Ovary (tissue), 7 donors: ENCODE measurements at regions not wholly inside any gene's neighbourhood (a gene's known extent, or its start where the extent isn't known, plus 50 kb on each side); places are given as distances from the start of the nearest gene placed in this dataset.

ENCODE experiments used
- DNase-seq, 5 donors: peaks; one replicate each; pipeline ENCODE4 v3.0.0-alpha.2; 2019 to 2020
- H3K27ac ChIP-seq, 2 donors: fragments of 200-600 bp; one replicate each; pipeline versions ENCODE4 v1.5.1 to v1.8.0; 2019 to 2022
- H3K27me3 ChIP-seq: fragments of 200-600 bp; one replicate; pipeline ENCODE4 v1.8.0; 2022
- H3K36me3 ChIP-seq: fragments of 200-600 bp; sonication (generic); one replicate; pipeline ENCODE4 v1.5.1; 2019
- H3K4me1 ChIP-seq: one replicate; pipeline ENCODE4 v1.8.1; 2013; ENCODE audit warnings: mild to moderate bottlenecking, moderate library complexity; ENCODE audit not compliant: insufficient read depth
- H3K4me3 ChIP-seq: fragments of 200-600 bp; sonication (generic); one replicate; pipeline ENCODE4 v1.5.1; 2017
- H3K9me3 ChIP-seq, 2 donors: fragments of 200-600 bp in 1 of 2; sonication (generic) in 1 of 2; one replicate each; pipeline versions ENCODE4 v1.5.1 to v1.8.1; 2013 to 2019; ENCODE audit warnings: mild to moderate bottlenecking in 1 of 2, moderate library complexity in 1 of 2
- CTCF ChIP-seq, 3 donors: fragments of 450-650 bp in 2 of 3; fragments of 200-600 bp in 1 of 3; IDR thresholded peaks; one replicate each; pipeline versions ENCODE4 v1.5.1 to v1.8.0; 2016 to 2022; ENCODE audit warnings: antibody characterized with exemption in 3 of 3, mild to moderate bottlenecking in 1 of 3
- EP300 ChIP-seq: sonication (generic); formaldehyde crosslinking; IDR thresholded peaks from one replicate; pipeline ENCODE4 v1.6.1; 2017; ENCODE audit warnings: antibody characterized with exemption
- POLR2A ChIP-seq: fragments of 450-650 bp; IDR thresholded peaks from one replicate; pipeline ENCODE4 v1.6.1; 2017; ENCODE audit warnings: antibody characterized with exemption, mild to moderate bottlenecking, moderate library complexity
- WGBS, 3 donors: extraction: QIAGEN DNeasy Blood & Tissue Kit in 1 of 3; methylation state at CpG; one replicate each; pipeline versions ENCODE4 v1.1.5 to v1.1.7; 2013 to 2017; 5-methylcytosine and 5-hydroxymethylcytosine counted together
- intact Hi-C, 4 donors: fragments of 100-400 bp; cut with DNase I; formaldehyde crosslinking; loops; one replicate each; pipeline versions ENCODE4 v1.11.0 to v1.15.1; 2022 to 2023
- donor health status: DM: no; HTN: no; CAD: no; lungs with moderate emphysema.
- donor health status: DM: no; HTN: no; CAD: no.
- donor health status: Bipolar disorder and iron deficiency.
- donor health status: DM: no; HTN: no; CAD: no.
- donor health status: DM: yes; HTN: yes; CAD: no.

GRCh38 chr5:118762291-118762690 is 226.1 kb downstream of the DTWD2 start:
- H3K36me3 ChIP-seq = no peaks in the 10 kb centered on the region
- H3K4me3 ChIP-seq = no peak overlapping the region
- DNase-seq = peak in 1 of 5 donors; percentile 13
- H3K9me3 ChIP-seq = no peaks in the 10 kb centered on the region
- no peaks in the 10 kb centered on the region for H3K4me1 ChIP-seq
- intact Hi-C loops = no loop called here
- no peak overlapping the region for H3K27ac ChIP-seq
- TF ChIP-seq POLR2A (no peak), CTCF (IDR thresholded peaks at IDR 0.05) (no peak), EP300 (no peak)
- no peaks in the 10 kb centered on the region for H3K27me3 ChIP-seq
- 85 to 93% (median 90%) methylated on average over 4 of the region's 4 CpGs for WGBS, 3 donors

- no peaks in the 10 kb centered on the region for H3K4me1 ChIP-seq
- no peak overlapping the region for H3K4me3 ChIP-seq
- intact Hi-C loops = no loop called here
- TF ChIP-seq EP300 (no peak), CTCF (IDR thresholded peaks at IDR 0.05) (no peak), POLR2A (no peak)
- 82 to 91% (median 87%) methylated on average over 4 of the region's 4 CpGs for WGBS, 3 donors
- no peaks in the 10 kb centered on the region for H3K36me3 ChIP-seq
- no peaks in the 10 kb centered on the region for H3K27me3 ChIP-seq
- no peak for DNase-seq
- no peaks in the 10 kb centered on the region for H3K9me3 ChIP-seq
- H3K27ac ChIP-seq = no peak overlapping the region
These were observed 226.5 kb downstream of the DTWD2 start for GRCh38 chr5:118761814-118762213.

- H3K9me3 ChIP-seq = no peaks in the 10 kb centered on the region
- no peaks in the 10 kb centered on the region for H3K36me3 ChIP-seq
- intact Hi-C loops = no loop called here
- H3K4me3 ChIP-seq = no peak overlapping the region
- no peaks in the 10 kb centered on the region for H3K4me1 ChIP-seq
- no peaks in the 10 kb centered on the region for H3K27me3 ChIP-seq
- WGBS, 3 donors = 92 to 95% (median 92%) methylated on average over 5 of the region's 5 CpGs
- DNase-seq = no peak
- TF ChIP-seq CTCF (IDR thresholded peaks at IDR 0.05) (no peak), EP300 (no peak), POLR2A (no peak)
- no peak overlapping the region for H3K27ac ChIP-seq
These were observed 235.4 kb downstream of the DTWD2 start for GRCh38 chr5:118752969-118753368.

GRCh38 chr5:118736396-118736795 is 252.0 kb downstream of the DTWD2 start:
- H3K36me3 ChIP-seq = no peaks in the 10 kb centered on the region
- TF ChIP-seq POLR2A (no peak), CTCF (IDR thresholded peaks at IDR 0.05) (no peak), EP300 (no peak)
- no peaks in the 10 kb centered on the region for H3K4me1 ChIP-seq
- intact Hi-C loops = no loop called here
- H3K4me3 ChIP-seq = no peak overlapping the region
- no peak for DNase-seq
- H3K27me3 ChIP-seq = no peaks in the 10 kb centered on the region
- no peak overlapping the region for H3K27ac ChIP-seq
- H3K9me3 ChIP-seq = no peaks in the 10 kb centered on the region
- 81 to 88% (median 82%) methylated on average over 4 of the region's 4 CpGs for WGBS, 3 donors

GRCh38 chr5:118733394-118733793 is 255.0 kb downstream of the DTWD2 start:
- TF ChIP-seq CTCF (IDR thresholded peaks at IDR 0.05) (no peak), EP300 (no peak), POLR2A (no peak)
- no peak for DNase-seq
- Histone ChIP-seq H3K36me3 (no peaks in the 10 kb centered on the region), H3K4me1 (no peaks in the 10 kb centered on the region), H3K9me3 (no peaks in the 10 kb centered on the region), H3K27ac (no peak overlapping the region), H3K27me3 (no peaks in the 10 kb centered on the region), H3K4me3 (no peak overlapping the region)
- intact Hi-C loops = no loop called here
- 92 to 94% (median 93%) methylated on average over 3 of the region's 3 CpGs for WGBS, 3 donors
